PC-3 (cell line): ENCODE measurements at regions not wholly inside any gene's neighbourhood (a gene's known extent, or its start where the extent isn't known, plus 50 kb on each side); places are given as distances from the start of the nearest gene placed in this dataset.

Source experiments
- ATAC-seq: fragments of 200-7000 bp; cut with Tn5 transposase; 2 replicates; pipeline ENCODE4 v1.9.1; 2020; ENCODE audit warnings: mild to moderate bottlenecking, moderate library complexity
- BruUV-seq: library from RNA; stranded (reverse); fragments of 400-500 nt; replicated peaks from 2 replicates; lab custom pipeline; 2021; lab: Mats Ljungman, UMichigan
- CTCF ChIA-PET: fragments of 300-600 bp; sonication (Branson Sonifier 250); formaldehyde crosslinking; loops from one replicate; lab custom pipeline; 2022; ENCODE audit warnings: antibody characterized with exemption; lab: Charles Lee
- POLR2A ChIA-PET: fragments of 300-600 bp; sonication (Branson Sonifier 250); formaldehyde crosslinking; loops from one replicate; lab custom pipeline; 2022; ENCODE audit warnings: antibody characterized with exemption; ENCODE audit not compliant: unreplicated experiment; lab: Charles Lee
- DNase-seq: peaks from one replicate; pipeline ENCODE4 v3.0.0-alpha.2; 2015
- H2AFZ ChIP-seq: fragments of 300-600 bp; sonication (generic); 2 replicates; pipeline ENCODE4 v1.6.0; 2016; ENCODE audit warnings: antibody characterized with exemption, low read length
- H3F3A ChIP-seq: fragments of 300-600 bp; sonication (generic); one replicate; pipeline ENCODE4 v1.6.0; 2017; ENCODE audit warnings: antibody characterized with exemption, low read length, control low read depth, mild to moderate bottlenecking; ENCODE audit not compliant: unreplicated experiment
- H3K27ac ChIP-seq: fragments of 300-600 bp; sonication (generic); 2 replicates; pipeline ENCODE4 v1.5.1; 2016; ENCODE audit warnings: mild to moderate bottlenecking, low read length
- H3K27me3 ChIP-seq: fragments of 300-600 bp; sonication (generic); 2 replicates; pipeline ENCODE4 v1.6.1; 2016; ENCODE audit warnings: low read length, mixed read lengths
- H3K36me3 ChIP-seq: fragments of 300-600 bp; sonication (generic); 2 replicates; pipeline ENCODE4 v1.6.1; 2016; ENCODE audit warnings: low read depth, mixed run types, low read length, mixed read lengths
- H3K4me1 ChIP-seq: fragments of 300-600 bp; sonication (generic); 2 replicates; pipeline ENCODE4 v1.5.1; 2016; ENCODE audit warnings: low read length; ENCODE audit not compliant: insufficient read depth
- H3K4me2 ChIP-seq: fragments of 300-600 bp; sonication (generic); 2 replicates; pipeline ENCODE4 v1.6.0; 2016; ENCODE audit warnings: low read length
- H3K4me3 ChIP-seq: fragments of 300-600 bp; sonication (generic); 2 replicates; pipeline ENCODE4 v1.5.1; 2016; ENCODE audit warnings: mild to moderate bottlenecking, low read length, mixed read lengths
- H3K79me2 ChIP-seq: fragments of 300-600 bp; sonication (generic); 2 replicates; pipeline ENCODE4 v1.6.1; 2017; ENCODE audit warnings: low read length, mixed read lengths
- H3K9ac ChIP-seq: fragments of 300-600 bp; sonication (generic); 2 replicates; pipeline ENCODE4 v1.6.0; 2016; ENCODE audit warnings: mild to moderate bottlenecking, low read length
- H3K9me2 ChIP-seq: fragments of 300-600 bp; sonication (generic); replicated peaks from 2 replicates; pipeline ENCODE4 v1.6.1; 2016; ENCODE audit warnings: mixed run types, low read length, mixed read lengths
- H3K9me3 ChIP-seq: fragments of 300-600 bp; sonication (generic); 2 replicates; pipeline ENCODE4 v1.6.1; 2016; ENCODE audit warnings: low read length, mixed read lengths
- H4K20me1 ChIP-seq: fragments of 300-600 bp; sonication (generic); 2 replicates; pipeline ENCODE4 v1.6.1; 2016; ENCODE audit warnings: low read length, mixed read lengths
- CTCF ChIP-seq: fragments of 300-600 bp; sonication (generic); conservative IDR thresholded peaks from 2 replicates; pipeline ENCODE4 v1.5.1; 2017; ENCODE audit warnings: antibody characterized with exemption, low read depth, mild to moderate bottlenecking, low read length
- EZH2 ChIP-seq: fragments of 300-600 bp; sonication (generic); IDR thresholded peaks from one replicate; pipeline ENCODE4 v1.6.1; 2017; ENCODE audit warnings: antibody characterized with exemption, mild to moderate bottlenecking, low read length; ENCODE audit not compliant: unreplicated experiment
- EZH2phosphoT487 ChIP-seq: fragments of 300-600 bp; sonication (generic); IDR thresholded peaks from 2 replicates; pipeline ENCODE4 v1.6.1; 2018; ENCODE audit warnings: mild to moderate bottlenecking, antibody characterized with exemption, low read length, borderline replicate concordance
- intact Hi-C: fragments of 100-400 bp; cut with micrococcal nuclease; formaldehyde crosslinking; loops from 2 replicates; pipeline ENCODE4 v1.9.0; 2023

GRCh38 chr4:64105903-64106302 is 303.3 kb downstream of the TECRL start:
- Histone ChIP-seq H2AFZ (no peak overlapping the region), H4K20me1 (no peaks in the 10 kb centered on the region), H3K9me3 (no peaks in the 10 kb centered on the region), H3K4me3 (no peak overlapping the region), H3K36me3 (no peaks in the 10 kb centered on the region), H3K9me2 (no peaks in the 10 kb centered on the region), H3K27ac (no peak overlapping the region), H3K9ac (no peak overlapping the region), H3K4me2 (no peak overlapping the region), H3K27me3 (no peaks in the 10 kb centered on the region), H3F3A (no peaks in the 10 kb centered on the region), H3K4me1 (no peaks in the 10 kb centered on the region), H3K79me2 (no peaks in the 10 kb centered on the region)
- no TSS peak for BruUV-seq
- ChIA-PET POLR2A (no interaction called here), CTCF (no interaction called here)
- ATAC-seq (no peak), DNase-seq (no peak)
- intact Hi-C loops: no loop called here
- no peak for TF ChIP-seq CTCF
- no peak for TF ChIP-seq EZH2
- TF ChIP-seq EZH2phosphoT487: no peak

GRCh38 chr4:64095398-64095797 is 313.9 kb downstream of the TECRL start:
- H3K27ac ChIP-seq: no peak overlapping the region
- no peaks in the 10 kb centered on the region for H3K27me3 ChIP-seq
- H3K9me2 ChIP-seq: no peaks in the 10 kb centered on the region
- no peaks in the 10 kb centered on the region for H3K9me3 ChIP-seq
- DNase-seq (peak; percentile 63), ATAC-seq (peak; percentile 98)
- no peaks in the 10 kb centered on the region for H3K79me2 ChIP-seq
- H4K20me1 ChIP-seq: no peaks in the 10 kb centered on the region
- TF ChIP-seq EZH2: no peak
- TF ChIP-seq EZH2phosphoT487: no peak
- TF ChIP-seq CTCF: no peak
- POLR2A ChIA-PET: no interaction called here
- peaks cover 4% of the 10 kb centered on the region; the same call in 1 of the 2 replicates for H3K4me1 ChIP-seq
- no peaks in the 10 kb centered on the region for H3K36me3 ChIP-seq
- no peak overlapping the region for H3K9ac ChIP-seq
- no peak overlapping the region for H2AFZ ChIP-seq
- no TSS peak for BruUV-seq
- H3F3A ChIP-seq: no peaks in the 10 kb centered on the region
- intact Hi-C loops: loop anchor here (1.0 to 5.0 kb wide), 3 partner anchors 16 to 378 kb away; no protein-coding TSS in a partner anchor
- no peak overlapping the region for H3K4me3 ChIP-seq
- CTCF ChIA-PET: interaction anchor here (0.6 kb wide), 1 partner anchor 17 kb away, joined by 4 read pairs; no protein-coding TSS in a partner anchor
- H3K4me2 ChIP-seq: peak overlapping the region; percentile 30; the same call in 1 of the 2 replicates

GRCh38 chr4:64079316-64079715 is 329.9 kb downstream of the TECRL start:
- H3K9me2 ChIP-seq: peaks cover 3% of the 10 kb centered on the region; the same call in 1 of the 2 replicates
- ATAC-seq (peak; percentile 90), DNase-seq (peak; percentile 89)
- CTCF ChIA-PET: no interaction called here
- H4K20me1 ChIP-seq: no peaks in the 10 kb centered on the region
- no TSS peak for BruUV-seq
- peaks cover 28% of the 10 kb centered on the region for H3K4me1 ChIP-seq
- no peaks in the 10 kb centered on the region for H3K79me2 ChIP-seq
- H3K9ac ChIP-seq: no peak overlapping the region
- no peaks in the 10 kb centered on the region for H3F3A ChIP-seq
- H3K27me3 ChIP-seq: no peaks in the 10 kb centered on the region
- intact Hi-C loops: loop anchor here (1.0 to 2.0 kb wide), 4 partner anchors 16 to 229 kb away; no protein-coding TSS in a partner anchor
- 0 out of 2 replicates have a peak overlapping the region, but pooled peaks have one; percentile 7 for H3K4me3 ChIP-seq
- H3K9me3 ChIP-seq: no peaks in the 10 kb centered on the region
- peak overlapping the region; percentile 42 for H3K4me2 ChIP-seq
- H2AFZ ChIP-seq: no peak overlapping the region
- H3K27ac ChIP-seq: peak overlapping the region; percentile 43
- POLR2A ChIA-PET: no interaction called here
- TF ChIP-seq EZH2phosphoT487: no peak
- TF ChIP-seq EZH2: no peak
- TF ChIP-seq CTCF: no peak
- no peaks in the 10 kb centered on the region for H3K36me3 ChIP-seq
